ENCODE measurements at regions not wholly inside any gene's neighbourhood (a gene's known extent, or its start where the extent isn't known, plus 50 kb on each side); places are given as distances from the start of the nearest gene placed in this dataset.
"Not testable (repeated sequence)": the region's sequence is repeated elsewhere in the genome, so short reads cannot be mapped to it uniquely, and the experiment has no call there.

DNA sequence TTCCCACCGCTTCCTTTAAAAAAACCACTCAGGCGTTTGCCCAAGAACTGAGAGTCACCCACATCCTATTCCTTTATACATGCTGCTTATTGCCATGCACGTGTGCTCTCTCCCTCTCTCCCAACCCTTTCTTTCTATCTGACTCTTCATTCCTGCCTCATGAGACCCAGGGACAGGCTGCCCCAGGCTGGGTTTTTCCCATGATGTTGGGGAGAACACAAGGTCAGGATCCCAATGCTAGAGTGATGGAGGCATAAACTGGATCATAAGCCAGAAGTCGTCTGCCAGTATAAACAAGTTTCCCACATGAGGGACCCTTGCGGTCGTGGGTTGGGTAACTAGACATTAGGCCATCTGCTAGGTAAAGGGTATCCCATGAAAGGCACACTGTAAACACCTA, 64.9 kb downstream of the CD2 start:
- DNase-seq, result no peak

DNA sequence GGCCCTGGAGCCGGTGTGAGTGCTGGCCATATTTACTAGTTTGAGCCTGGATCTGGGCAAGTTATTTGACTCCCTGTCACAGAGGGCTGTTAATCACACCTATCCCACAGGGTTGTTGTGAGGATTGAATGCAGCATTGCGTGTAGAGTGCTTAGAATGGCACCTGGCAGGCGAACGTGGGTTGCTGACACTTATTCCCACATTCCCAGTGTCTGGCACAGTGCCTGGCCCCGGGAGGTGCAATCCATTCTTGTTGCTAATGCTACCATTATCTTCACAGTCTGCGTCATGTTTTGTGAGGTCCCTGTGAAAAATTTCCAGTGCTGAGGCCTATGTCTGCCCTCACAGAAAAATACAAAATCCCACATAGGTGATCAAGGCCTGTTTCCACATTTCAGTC, 66.1 kb downstream of the CD2 start:
- peak; percentile 76 for DNase-seq

DNA sequence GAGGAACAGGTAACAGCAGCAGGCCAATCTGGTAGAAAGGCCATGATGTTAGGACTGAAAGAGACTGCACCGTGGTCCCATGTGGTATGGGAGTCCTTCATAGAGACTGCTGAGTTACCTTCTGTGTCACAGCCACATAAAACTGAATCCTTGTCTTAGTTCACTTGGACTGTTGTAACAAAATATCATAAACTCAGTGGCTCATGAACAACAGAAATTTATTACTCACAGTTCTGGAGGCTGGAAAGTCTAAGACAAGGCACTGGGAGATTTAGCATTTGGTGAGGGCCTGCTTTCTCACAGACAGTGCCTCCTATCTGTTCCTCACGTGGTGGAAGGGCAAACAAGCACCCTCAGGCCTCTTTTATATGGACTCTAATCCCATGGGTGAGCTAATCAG, 67.5 kb downstream of the CD2 start:
- DNase-seq, result no peak

DNA sequence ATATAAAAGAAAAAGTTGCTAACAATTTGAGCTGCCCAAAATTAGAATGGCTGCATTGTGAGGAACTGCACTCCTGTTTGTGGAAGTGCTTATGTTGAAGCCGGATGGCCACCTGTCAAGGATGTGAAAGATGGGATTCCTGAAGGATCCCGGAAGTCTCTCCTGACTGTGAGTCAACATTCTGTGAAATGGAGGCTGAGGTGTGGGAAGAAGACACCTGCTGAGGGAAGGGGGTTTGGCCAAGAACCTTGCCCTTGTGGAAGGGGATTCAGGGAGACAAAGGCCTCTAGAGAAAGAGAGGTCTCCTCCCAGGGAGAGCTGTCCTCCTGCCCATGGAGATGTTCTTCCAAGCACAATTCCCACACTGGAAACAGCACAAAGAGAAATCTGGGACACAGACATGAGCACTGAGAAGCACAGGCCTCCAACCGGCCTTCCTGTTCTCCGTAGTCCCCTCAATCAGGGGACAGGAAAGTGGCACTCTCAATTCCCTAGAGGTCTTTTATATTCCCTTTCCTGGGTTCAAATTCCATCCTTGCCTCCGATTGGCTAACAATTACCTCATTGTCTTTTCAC, 70.5 kb downstream of the CD2 start:
- DNase-seq, result peak; percentile 88

DNA sequence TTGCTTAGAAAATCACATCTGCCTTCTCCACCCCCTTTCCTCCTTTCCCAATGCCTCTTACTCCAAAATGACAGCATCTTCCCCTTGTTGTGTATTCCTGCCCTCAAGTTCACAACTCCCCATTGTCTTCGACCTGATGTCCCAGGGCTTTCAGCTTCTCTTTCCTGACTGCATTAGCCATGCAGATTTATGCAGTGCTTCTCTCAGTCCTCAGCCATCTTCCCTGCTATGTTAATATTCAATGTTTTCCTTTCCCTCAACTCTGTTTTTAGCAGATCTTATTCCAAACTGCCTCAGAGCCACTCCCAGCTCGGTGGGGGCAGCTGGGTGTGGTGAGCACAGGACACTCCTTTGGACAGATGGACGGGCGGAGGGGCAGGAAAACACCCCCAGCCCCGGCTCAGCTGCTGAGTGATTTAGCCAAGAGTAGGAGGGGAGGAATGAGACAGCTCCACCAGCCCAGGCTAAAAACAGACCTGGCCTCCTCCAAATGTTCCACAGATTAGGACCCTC, 71.0 kb downstream of the CD2 start:
- no peak for DNase-seq

DNA sequence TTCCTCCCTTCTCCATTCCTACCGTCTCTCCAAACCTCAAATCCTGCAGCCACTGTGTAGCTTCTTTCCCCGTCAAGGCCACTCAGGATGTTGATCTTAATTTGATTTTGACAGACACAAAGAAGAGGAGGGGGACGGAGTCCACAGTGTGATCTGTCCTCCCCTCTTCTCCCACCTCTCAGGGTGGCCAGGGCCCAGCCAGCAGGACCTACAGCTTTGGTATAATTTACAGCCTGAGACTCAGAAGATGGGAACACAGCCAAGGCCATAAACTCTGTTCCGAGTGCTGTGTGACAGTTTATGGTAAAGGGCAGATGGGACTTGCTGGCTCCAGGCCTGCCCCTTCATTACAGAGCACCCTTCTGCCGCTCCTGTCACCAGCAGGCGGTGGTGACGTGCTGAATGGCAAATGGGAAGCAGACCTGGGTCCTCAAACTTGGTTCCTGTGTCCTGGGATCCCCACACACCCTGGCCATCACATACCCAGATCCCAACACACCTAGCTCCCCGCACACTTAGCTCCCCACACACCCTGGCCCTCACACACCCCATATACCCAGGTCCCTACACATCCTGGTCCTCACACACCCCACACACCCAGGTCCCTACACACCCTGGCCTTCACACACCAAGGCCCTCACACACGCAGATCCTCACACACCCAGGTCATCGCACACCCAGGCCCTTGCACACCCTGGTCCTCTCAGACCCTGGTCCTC, 71.6 kb downstream of the CD2 start:
- DNase-seq, result peak; percentile 93

DNA sequence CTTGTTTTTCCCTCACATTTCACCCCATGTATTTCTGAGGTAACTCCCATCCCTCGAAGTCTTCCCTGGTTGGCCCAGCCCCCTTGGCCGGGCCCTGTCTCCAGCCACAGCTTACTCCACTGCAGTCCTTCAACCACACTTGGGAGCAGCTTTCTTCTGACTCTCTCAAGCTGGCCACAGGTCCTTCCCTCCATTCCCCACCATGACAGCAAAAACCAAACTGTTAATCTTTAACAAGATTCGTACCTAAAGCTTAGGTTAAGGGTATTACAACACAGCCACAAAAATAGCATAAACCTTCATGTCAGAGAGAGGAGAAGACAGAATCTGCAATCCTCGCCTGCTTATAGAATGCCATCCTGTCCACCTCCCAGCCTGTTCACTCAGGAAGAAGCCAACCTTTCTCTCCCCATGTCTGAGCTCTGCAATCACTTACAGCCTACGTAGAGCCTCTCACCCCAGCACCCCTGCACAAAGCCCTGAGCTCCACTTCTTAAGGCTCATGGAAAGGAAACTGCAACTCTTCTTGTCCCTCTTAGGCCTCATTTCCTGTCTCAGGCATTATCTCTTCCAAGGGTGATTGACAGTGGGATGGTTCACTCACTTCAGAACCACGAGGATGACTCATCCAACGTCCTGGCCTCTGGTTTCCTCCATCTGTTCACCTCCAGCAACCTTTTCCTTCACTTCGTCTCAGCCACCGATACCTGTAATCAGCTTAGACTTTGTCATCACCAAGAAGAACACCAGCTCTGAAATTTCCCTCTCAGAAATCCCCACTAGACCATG, 72.8 kb downstream of the CD2 start:
- DNase-seq, result peak; percentile 39

DNA sequence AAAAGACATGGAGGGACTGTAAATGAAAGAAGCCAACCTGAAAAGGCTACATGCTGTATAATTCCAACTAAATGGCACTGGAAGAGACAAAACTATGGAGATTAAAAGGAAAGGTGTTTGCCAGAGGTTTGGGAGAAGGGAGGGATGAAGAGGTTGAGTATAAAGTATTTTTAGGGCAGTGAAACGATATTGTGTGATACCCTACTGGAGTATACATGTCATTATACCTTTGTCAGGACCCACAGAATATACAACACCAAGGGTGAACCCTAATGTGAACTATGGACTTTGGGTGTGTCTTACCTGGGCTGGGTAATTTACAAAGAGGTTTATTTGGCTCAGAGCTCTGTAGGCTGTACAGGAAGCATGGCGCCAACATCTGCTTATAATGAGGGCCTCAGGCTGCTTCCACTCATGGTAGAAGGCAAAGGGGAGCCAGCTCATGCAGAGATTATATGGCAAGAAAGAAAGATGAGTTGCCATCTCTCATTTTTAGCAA, 73.4 kb downstream of the CD2 start:
- DNase-seq, result no peak

DNA sequence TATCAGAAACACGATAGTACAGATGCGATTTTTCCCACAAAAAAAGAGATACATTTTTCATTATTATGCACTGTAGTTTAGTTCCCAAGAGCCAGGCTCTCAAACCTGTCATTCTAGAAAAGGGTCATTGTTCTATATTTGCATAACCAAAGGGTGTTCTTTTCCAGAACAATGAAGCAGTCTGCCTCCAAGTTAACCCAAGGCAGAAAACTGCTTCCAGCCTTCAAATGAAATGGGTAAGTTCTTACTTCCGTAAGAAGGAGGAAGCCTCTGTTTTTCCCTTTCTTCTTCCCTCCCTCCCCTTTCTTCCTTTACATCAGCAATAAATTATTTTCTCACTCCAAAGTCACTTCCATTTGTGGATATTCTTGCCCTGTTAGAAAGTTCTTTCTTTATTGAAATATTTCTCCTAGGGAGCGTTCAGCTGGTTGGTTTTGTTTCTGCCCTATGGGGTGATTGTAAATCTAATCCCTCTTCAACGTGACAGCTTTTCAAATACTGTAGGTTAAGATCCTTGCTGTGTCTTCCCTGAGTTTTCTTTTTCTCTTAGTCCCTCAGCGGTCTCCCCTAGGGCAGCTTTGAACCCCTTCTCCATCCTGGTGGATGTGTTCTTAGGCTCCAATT, 77.3 kb upstream of the PTGFRN start:
- no peak for DNase-seq

DNA sequence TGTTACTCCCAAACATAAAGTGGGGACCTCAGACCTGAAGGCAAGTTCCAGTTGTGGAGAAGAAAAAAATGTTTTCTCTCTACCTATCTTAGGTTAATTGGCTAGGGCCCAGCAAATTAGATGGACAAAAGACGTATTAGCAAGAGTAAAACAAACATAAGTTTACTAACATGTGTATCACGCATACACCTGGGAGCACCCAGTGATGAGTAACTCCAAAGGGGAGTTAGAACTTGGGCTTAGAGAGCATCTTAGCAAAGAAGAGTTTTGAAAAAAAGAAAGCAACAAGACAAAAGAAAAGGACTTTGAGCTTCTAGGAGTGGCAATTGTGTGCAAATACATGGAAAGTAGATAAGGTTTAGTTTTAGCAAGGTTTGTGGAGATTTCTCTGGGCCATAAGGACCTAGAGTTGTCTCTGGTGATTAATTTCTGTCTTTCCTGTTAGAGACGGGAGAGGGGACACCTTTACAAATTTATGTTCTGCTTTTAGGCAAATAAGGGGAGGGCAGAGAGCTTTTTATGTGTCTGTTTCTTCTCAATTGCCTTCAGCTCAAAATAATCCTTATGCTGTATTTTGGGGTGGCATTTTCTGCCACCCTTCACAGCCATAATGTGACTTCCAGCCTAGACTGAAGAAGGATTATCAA, 76.7 kb upstream of the PTGFRN start:
- no peak for DNase-seq

DNA sequence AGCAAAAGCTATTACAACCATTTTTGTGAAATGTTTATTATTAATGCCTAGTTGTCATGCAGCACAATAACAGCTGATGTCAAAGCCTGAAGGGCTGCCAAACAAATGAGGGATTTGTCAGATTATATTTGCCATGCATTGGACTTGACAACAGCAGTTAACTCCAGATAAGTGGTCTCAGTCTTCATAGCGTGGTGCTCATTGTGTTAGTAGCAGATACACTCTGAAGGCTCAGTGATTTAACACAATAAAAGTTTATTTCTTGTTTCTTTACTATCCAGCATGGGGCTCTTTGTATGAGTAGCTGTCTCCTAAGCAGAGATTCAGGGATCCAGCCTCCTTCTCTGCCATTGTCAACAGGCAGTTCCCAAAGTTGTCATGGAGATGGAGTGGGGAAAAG, 76.0 kb upstream of the PTGFRN start:
- DNase-seq, result no peak

DNA sequence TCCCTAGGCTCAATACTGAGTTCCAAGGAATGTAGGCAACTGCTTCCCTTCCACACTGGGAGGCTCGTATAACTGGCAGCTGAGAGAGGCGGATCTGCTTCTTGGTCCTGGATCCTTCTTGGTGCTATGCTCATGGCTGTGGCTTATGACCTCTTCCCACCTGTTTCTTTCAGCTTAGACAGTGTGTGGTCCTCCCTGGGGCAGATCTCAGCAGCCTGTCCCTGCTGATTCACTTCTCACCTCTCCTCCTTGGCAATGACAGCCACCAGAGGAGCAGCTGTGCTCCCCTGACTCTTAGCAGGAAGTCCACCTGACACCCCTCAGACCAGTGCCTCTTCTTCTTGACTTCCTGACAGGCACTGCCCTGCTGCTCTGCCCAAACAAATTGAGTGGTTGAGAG, 75.1 kb upstream of the PTGFRN start:
- no peak for DNase-seq

DNA sequence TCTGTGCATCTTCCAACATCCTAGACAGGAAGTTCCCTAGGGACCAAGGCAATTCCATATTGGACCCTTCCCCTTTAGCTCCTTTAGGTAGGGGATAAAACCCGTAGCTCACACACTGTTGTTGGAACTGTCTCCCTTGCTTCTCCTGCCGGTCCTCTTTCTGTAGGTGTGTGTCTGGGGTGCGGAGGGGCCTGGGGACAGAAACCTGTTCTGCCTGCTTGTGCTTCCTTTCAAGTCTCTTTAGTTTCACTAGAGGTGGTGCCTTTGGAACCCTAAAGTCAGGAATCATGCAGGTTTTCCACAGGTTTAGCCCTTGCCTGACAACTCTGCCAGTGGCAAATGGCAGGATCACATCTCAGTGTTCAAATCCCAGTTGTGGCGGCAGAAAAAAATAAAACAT, 74.6 kb upstream of the PTGFRN start:
- DNase-seq, result no peak

DNA sequence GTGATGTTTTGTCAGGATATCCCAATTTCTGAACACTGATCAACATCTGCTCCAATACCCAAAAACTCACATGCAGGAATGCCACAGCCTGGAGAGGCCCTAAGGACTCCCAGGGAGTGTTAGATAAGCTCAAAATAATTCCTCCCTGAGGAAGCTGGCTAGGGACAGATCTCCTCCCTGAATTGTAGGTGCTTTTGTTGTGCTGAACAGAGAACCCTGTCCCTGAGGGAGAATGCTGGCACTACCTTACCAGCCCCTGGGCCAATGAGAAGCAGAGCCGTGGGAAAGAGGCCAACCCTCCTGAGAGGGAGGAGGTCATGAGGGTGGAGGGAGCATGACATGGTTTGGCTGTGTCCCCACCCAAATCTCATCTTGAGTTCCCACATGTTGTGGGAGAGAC, 73.6 kb upstream of the PTGFRN start:
- DNase-seq, result no peak

DNA sequence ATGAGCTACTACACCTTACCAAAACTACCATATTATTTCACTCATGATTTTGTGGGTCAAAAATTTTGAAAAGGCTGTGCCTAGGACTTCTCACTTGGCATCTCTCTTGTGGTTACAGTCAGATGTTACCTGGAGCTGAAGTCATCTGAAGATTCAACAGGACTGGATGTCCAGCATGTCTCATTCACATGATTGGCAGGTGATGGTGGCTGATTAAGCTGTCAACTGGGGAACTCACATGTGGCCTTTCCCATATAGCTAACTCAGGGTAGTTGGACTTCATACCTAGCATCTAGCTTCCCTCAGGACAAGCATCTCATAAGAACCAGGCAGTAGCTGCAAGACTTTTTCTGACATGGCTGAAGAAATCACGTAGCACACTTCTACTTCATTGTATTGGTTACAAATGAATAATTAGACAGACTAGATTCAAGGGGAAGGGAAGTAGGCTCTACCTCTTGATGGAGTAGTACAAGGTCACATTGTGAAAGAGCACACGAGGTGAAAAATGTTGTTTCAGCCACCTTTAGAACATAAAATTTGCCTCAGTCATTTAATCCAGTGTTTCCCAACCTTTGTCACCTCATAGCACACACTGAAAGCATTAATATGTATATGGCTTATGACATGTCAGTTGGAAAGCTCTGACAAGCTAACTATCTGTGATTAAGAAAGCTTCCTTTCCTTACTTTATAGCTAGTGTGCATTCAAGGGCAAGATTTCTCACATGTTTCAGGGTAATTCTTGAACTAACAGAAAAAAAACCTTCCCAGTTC, 68.0 kb upstream of the PTGFRN start:
- DNase-seq, result no peak

DNA sequence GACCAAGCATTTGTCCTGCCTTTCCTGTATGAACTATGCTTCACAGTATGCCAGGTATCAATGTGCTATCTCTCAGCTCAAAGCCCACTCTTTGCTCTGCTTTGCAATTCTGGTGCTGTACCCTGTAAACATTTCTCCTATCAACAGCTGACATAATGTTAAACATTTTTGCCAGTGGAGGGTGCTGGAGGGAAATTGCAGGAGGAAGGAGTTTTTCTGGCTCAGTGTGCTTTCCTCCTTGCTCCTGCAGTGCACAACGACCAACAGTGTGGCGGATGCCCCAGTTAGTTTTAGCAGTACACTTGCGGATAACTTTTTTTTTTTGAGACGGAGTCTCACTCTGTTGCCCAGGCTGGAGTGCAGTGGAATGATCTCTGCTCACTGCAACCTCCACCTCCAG, 67.1 kb upstream of the PTGFRN start:
- no peak for DNase-seq

DNA sequence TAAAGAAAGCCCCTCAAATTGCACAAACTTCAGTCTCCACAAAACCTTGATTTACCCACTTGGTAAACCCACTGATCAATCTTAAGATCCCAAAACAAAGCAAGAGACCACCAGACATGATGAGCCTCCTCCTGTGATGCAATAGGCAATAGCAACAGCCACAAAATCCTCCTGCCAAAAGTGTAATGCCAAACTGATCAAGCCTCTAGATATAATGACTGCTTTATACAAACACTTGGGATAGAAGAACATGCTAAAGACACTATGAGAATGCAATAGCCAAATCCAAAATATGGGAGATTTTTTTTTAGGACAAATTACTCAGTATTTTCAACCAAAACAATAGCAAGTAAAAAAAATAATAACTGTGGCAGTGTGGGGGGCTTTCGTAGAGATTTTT, 64.9 kb upstream of the PTGFRN start:
- no peak for DNase-seq

DNA sequence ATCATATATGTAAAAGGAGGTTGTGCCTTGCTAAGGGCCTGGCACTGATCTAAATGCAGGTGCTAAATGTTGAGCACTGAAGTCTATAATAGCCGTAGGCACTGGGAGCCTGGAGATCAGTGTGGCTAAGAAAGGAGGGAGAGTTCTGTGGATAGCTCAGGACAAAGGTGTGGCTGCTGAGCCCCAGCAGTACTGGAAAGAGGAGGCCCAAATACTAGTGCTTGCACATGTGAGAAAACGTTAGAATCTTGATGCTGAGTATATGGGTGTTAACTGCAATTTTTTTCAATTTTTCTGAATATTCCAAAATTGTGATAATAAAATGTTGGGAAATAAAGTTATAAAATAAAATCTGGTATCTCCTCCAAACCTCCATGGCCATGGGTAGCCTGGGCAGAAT, 62.5 kb upstream of the PTGFRN start:
- no peak for DNase-seq

DNA sequence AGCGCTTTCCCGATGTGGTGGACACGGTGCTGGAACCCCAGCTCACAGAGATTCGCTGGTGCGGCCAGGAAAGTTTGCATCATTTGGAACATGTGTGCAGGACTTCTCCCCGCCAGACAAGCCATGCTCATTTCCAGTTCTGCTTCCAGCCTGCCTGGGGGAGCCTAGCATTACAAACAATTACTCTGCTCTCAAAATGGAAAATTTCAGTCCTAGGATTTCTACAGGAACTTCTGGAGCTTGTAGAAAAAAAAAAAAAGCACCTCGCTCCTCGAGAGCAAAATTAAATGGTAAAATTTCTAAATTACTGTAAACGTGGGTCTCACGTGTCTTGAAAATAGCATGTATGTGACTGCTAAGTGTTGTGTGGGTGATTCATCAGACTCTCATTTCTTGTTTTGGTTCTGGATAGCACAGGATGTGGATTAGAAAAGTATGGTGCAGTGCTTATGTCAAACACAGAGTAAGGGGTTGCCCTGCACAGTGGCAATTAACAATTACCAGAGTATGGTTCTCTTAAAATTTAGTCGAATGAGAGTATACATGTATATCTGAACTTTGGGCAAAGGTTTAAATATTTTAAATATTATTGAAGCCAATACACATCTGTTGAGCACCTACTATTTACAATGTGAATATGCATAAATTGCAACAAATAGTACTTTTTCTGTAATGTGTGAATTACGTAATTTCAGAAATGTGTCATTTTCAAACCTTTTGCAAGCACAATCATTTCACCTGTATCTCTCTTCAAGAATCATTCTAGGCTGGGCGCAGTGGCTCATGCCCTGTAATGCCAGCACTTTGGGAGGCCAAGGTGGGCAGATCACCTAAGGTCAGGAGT, 61.8 kb upstream of the PTGFRN start:
- DNase-seq, result no peak

DNA sequence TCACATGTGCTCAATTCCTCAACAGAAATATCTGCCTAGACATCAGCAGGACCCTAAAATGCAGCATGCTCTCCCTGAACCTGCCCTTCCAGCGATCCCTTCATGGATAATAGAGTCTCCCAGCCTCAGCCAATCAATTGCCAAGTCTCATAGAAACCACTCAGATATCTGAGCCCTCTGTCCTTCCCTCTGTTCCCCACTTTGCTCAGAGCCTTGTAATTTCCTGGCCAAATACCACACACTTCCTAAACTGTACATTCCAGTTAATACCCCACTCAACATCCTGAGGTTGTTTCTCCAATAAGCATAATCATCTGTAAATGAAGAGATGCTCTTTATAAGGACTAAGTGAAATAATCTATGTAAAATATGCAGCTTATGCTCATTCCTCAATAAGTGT, 59.3 kb upstream of the PTGFRN start:
- DNase-seq, result no peak

DNA sequence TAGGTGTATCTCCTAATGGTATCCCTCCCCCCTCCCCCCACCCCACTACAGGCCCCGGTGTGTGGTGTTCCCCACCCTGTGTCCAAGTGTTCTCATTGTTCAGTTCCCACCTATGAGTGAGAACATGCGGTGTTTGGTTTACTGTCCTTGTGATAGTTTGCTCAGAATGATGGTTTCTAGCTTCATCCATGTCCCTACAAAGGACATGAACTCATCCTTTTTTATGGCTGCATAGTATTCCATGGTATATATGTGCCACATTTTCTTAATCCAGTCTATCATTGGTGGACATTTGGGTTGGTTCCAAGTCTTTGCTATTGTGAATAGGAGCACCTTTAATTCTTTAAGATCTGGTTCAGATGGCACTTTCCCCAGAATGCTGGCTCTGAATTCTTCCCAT, 58.5 kb upstream of the PTGFRN start:
- not testable (repeated sequence) for DNase-seq

Measured in DMS153 (cell line).